Neuronal stem cell (in vitro differentiated cells): ENCODE measurements at regions not wholly inside any gene's neighbourhood (a gene's known extent, or its start where the extent isn't known, plus 50 kb on each side); places are given as distances from the start of the nearest gene placed in this dataset.

Source experiments
- DNase-seq: peaks from one replicate; pipeline ENCODE4 v3.0.0-alpha.2; 2013; ENCODE audit warnings: low spot score
- H2AFZ ChIP-seq: one replicate; pipeline ENCODE4 v1.6.1; 2013; ENCODE audit warnings: mild to moderate bottlenecking, low read length, inconsistent platforms
- H2AK5ac ChIP-seq: 2 replicates; pipeline ENCODE4 v1.6.1; 2013; ENCODE audit warnings: low read depth, mild to moderate bottlenecking, inconsistent platforms, low read length, moderate library complexity, mixed read lengths
- H2BK120ac ChIP-seq: 2 replicates; pipeline ENCODE4 v1.6.1; 2013; ENCODE audit warnings: low read depth, mild to moderate bottlenecking, inconsistent platforms, low read length, moderate library complexity, mixed read lengths
- H2BK12ac ChIP-seq: one replicate; pipeline ENCODE4 v1.6.1; 2013; ENCODE audit warnings: low read length, inconsistent platforms
- H2BK15ac ChIP-seq: 2 replicates; pipeline ENCODE4 v1.6.1; 2013; ENCODE audit warnings: mild to moderate bottlenecking, low read length, inconsistent platforms, mixed read lengths
- H2BK5ac ChIP-seq: one replicate; pipeline ENCODE4 v1.6.1; 2013; ENCODE audit warnings: inconsistent platforms, mild to moderate bottlenecking, low read length, moderate library complexity
- H3K14ac ChIP-seq: one replicate; pipeline ENCODE4 v1.6.1; 2013; ENCODE audit warnings: low read length, inconsistent platforms
- H3K18ac ChIP-seq: 2 replicates; pipeline ENCODE4 v1.6.1; 2013; ENCODE audit warnings: low read length, inconsistent platforms
- H3K23ac ChIP-seq: 2 replicates; pipeline ENCODE4 v1.6.1; 2013; ENCODE audit warnings: low read depth, mild to moderate bottlenecking, mixed read lengths, low read length, inconsistent platforms; ENCODE audit not compliant: poor library complexity
- H3K27ac ChIP-seq: replicated peaks from 3 replicates; pipeline ENCODE4 v1.5.1; 2013; ENCODE audit warnings: low read length, inconsistent platforms
- H3K27me3 ChIP-seq, 3 experiments: 2 replicates each; pipeline ENCODE4 v1.6.1; 2013; ENCODE audit warnings: low read length in 3 of 3, mild to moderate bottlenecking in 2 of 3, inconsistent platforms in 1 of 3, low read depth in 1 of 3, mixed read lengths in 1 of 3, moderate library complexity in 1 of 3; ENCODE audit not compliant: control insufficient read depth in 3 of 3, insufficient read depth in 3 of 3
- H3K36me3 ChIP-seq, 2 donors: replicated peaks in 1 of 2; 2 replicates each; pipeline ENCODE4 v1.6.1; 2013; ENCODE audit warnings: low read length in 2 of 2; ENCODE audit not compliant: control insufficient read depth in 2 of 2, insufficient read depth in 2 of 2
- H3K4ac ChIP-seq: 2 replicates; pipeline ENCODE4 v1.6.1; 2013; ENCODE audit warnings: inconsistent platforms, mild to moderate bottlenecking, low read length, moderate library complexity
- H3K4me1 ChIP-seq, 2 donors: 1 replicate in 1 of 2; 2 replicates in 1 of 2; pipeline ENCODE4 v1.6.1; 2013; ENCODE audit warnings: low read length in 2 of 2, low read depth in 1 of 2; ENCODE audit not compliant: control insufficient read depth in 2 of 2, insufficient read depth in 1 of 2
- H3K4me2 ChIP-seq: one replicate; pipeline ENCODE4 v1.6.1; 2013; ENCODE audit warnings: mild to moderate bottlenecking, low read length, inconsistent platforms; ENCODE audit not compliant: insufficient read depth, poor library complexity, severe bottlenecking
- H3K4me3 ChIP-seq, 2 donors: 2 replicates each; pipeline ENCODE4 v1.5.1; 2013; ENCODE audit warnings: low read length in 2 of 2, mild to moderate bottlenecking in 2 of 2, inconsistent platforms in 1 of 2, moderate library complexity in 1 of 2
- H3K79me1 ChIP-seq: one replicate; pipeline ENCODE4 v1.6.1; 2013; ENCODE audit warnings: low read depth, mild to moderate bottlenecking, inconsistent platforms, low read length, moderate library complexity
- H3K9ac ChIP-seq: one replicate; pipeline ENCODE4 v1.6.1; 2013; ENCODE audit warnings: mild to moderate bottlenecking, low read depth, low read length, inconsistent platforms; ENCODE audit not compliant: poor library complexity
- H3K9me3 ChIP-seq, 2 donors: replicated peaks in 1 of 2; 2 replicates each; pipeline versions ENCODE3 to v1.6.1; 2013; ENCODE audit warnings: low read length in 2 of 2, mild to moderate bottlenecking in 2 of 2, inconsistent platforms in 1 of 2, low read depth in 1 of 2, mixed read lengths in 1 of 2, moderate library complexity in 1 of 2; ENCODE audit not compliant: control insufficient read depth in 2 of 2, insufficient read depth in 1 of 2
- H4K8ac ChIP-seq: one replicate; pipeline ENCODE4 v1.6.1; 2013; ENCODE audit warnings: low read depth, mild to moderate bottlenecking, inconsistent platforms, low read length, moderate library complexity
- H4K91ac ChIP-seq: one replicate; pipeline ENCODE4 v1.6.1; 2013; ENCODE audit warnings: low read length, low read depth, mild to moderate bottlenecking, inconsistent platforms; ENCODE audit not compliant: poor library complexity
- WGBS, 2 donors: extraction: QIAGEN DNeasy Blood & Tissue Kit; methylation state at CpG; one replicate each; pipeline ENCODE4 v1.1.7; 2013; ENCODE audit warnings: missing lambda C conversion rate in 2 of 2, mixed read lengths in 1 of 2; ENCODE audit not compliant: insufficient read length in 2 of 2, insufficient replicate concordance in 1 of 2; ENCODE audit errors: extremely low coverage in 2 of 2; 5-methylcytosine and 5-hydroxymethylcytosine counted together

- Histone ChIP-seq H4K91ac (no peak overlapping the region), H2BK120ac (no peak overlapping the region), H2BK12ac (no peak overlapping the region), H3K23ac (no peak overlapping the region), H3K4me3 (no peak overlapping the region), H2BK15ac (no peak overlapping the region), H3K4me1 (peaks cover 5 to 18% of the 10 kb centered on the region in 2 donors), H3K9me3 (no peaks in the 10 kb centered on the region), H3K4me2 (no peak overlapping the region), H3K79me1 (no peaks in the 10 kb centered on the region), H2AK5ac (no peak overlapping the region), H3K4ac (no peak overlapping the region), H3K18ac (no peak overlapping the region), H3K9ac (no peak overlapping the region), H3K14ac (no peak overlapping the region), H2BK5ac (no peak overlapping the region), H3K36me3 (no peaks in the 10 kb centered on the region), H4K8ac (no peak overlapping the region), H2AFZ (no peak overlapping the region), H3K27me3 (no peaks in the 10 kb centered on the region), H3K27ac (no peak overlapping the region)
- no peak for DNase-seq
These were observed 318.2 kb upstream of the CLINT1 start for GRCh38 chr5:158177146-158177545.

- H4K91ac ChIP-seq, result no peak overlapping the region
- no peak overlapping the region for H4K8ac ChIP-seq
- no peaks in the 10 kb centered on the region for H3K9me3 ChIP-seq
- H3K14ac ChIP-seq, result no peak overlapping the region
- no peak overlapping the region for H3K23ac ChIP-seq
- no peak overlapping the region for H2AK5ac ChIP-seq
- H2BK5ac ChIP-seq, result no peak overlapping the region
- no peak overlapping the region for H3K27ac ChIP-seq
- H2BK120ac ChIP-seq, result no peak overlapping the region
- no peak overlapping the region for H2BK15ac ChIP-seq
- WGBS, 2 donors, result no CpG with 5 or more reads among the region's 6 CpGs
- no peaks in the 10 kb centered on the region for H3K36me3 ChIP-seq
- no peaks in the 10 kb centered on the region for H3K79me1 ChIP-seq
- H3K4ac ChIP-seq, result no peak overlapping the region
- no peak overlapping the region for H3K4me2 ChIP-seq
- H3K9ac ChIP-seq, result no peak overlapping the region
- peak overlapping the region; percentile 57 for H3K18ac ChIP-seq
- H3K4me3 ChIP-seq, result no peak overlapping the region
- H2BK12ac ChIP-seq, result no peak overlapping the region
- no peak for DNase-seq
- H2AFZ ChIP-seq, result peak overlapping the region; percentile 47
- no peaks in the 10 kb centered on the region for H3K27me3 ChIP-seq
- H3K4me1 ChIP-seq, result peaks cover 5 to 18% of the 10 kb centered on the region in 2 donors
These were observed 317.1 kb upstream of the CLINT1 start for GRCh38 chr5:158175934-158176481.

GRCh38 chr5:158174918-158175851, 316.2 kb upstream of the CLINT1 start:
- peak overlapping the region; percentile 29 for H3K27ac ChIP-seq
- H3K9me3 ChIP-seq, result no peaks in the 10 kb centered on the region
- no CpG with 5 or more reads among the region's 8 CpGs for WGBS, 2 donors
- H2BK120ac ChIP-seq, result no peak overlapping the region
- no peak overlapping the region for H4K91ac ChIP-seq
- H3K4me3 ChIP-seq, result no peak overlapping the region
- no peaks in the 10 kb centered on the region for H3K36me3 ChIP-seq
- H3K4me2 ChIP-seq, result no peak overlapping the region
- H2BK15ac ChIP-seq, result no peak overlapping the region
- peaks cover 5 to 18% of the 10 kb centered on the region in 2 donors for H3K4me1 ChIP-seq
- H3K9ac ChIP-seq, result no peak overlapping the region
- no peak overlapping the region for H2BK12ac ChIP-seq
- H2AK5ac ChIP-seq, result no peak overlapping the region
- no peak overlapping the region for H2BK5ac ChIP-seq
- H3K14ac ChIP-seq, result no peak overlapping the region
- peak; percentile 83 for DNase-seq
- no peak overlapping the region for H4K8ac ChIP-seq
- no peak overlapping the region for H3K4ac ChIP-seq
- H3K79me1 ChIP-seq, result no peaks in the 10 kb centered on the region
- H3K18ac ChIP-seq, result peak overlapping the region; percentile 12
- no peak overlapping the region for H3K23ac ChIP-seq
- peak overlapping the region; percentile 47 for H2AFZ ChIP-seq
- H3K27me3 ChIP-seq, result no peaks in the 10 kb centered on the region

- Histone ChIP-seq H3K9ac (no peak overlapping the region), H3K27ac (no peak overlapping the region), H3K79me1 (no peaks in the 10 kb centered on the region), H3K27me3 (no peaks in the 10 kb centered on the region), H4K91ac (no peak overlapping the region), H2AFZ (no peak overlapping the region), H4K8ac (no peak overlapping the region), H3K4me3 (no peak overlapping the region), H3K4me1 (peaks cover 5 to 17% of the 10 kb centered on the region in 2 donors), H3K14ac (no peak overlapping the region), H2BK120ac (no peak overlapping the region), H3K18ac (no peak overlapping the region), H3K23ac (no peak overlapping the region), H2BK5ac (no peak overlapping the region), H3K4me2 (no peak overlapping the region), H3K36me3 (no peaks in the 10 kb centered on the region), H3K9me3 (no peaks in the 10 kb centered on the region), H2BK15ac (no peak overlapping the region), H2BK12ac (no peak overlapping the region), H3K4ac (no peak overlapping the region), H2AK5ac (no peak overlapping the region)
- no CpG with 5 or more reads among the region's 4 CpGs for WGBS, 2 donors
- DNase-seq, result no peak
These were observed 315.1 kb upstream of the CLINT1 start for GRCh38 chr5:158174026-158174425.
